ENCODE measurements at regions not wholly inside any gene's neighbourhood (a gene's known extent, or its start where the extent isn't known, plus 50 kb on each side); places are given as distances from the start of the nearest gene placed in this dataset.

DNA sequence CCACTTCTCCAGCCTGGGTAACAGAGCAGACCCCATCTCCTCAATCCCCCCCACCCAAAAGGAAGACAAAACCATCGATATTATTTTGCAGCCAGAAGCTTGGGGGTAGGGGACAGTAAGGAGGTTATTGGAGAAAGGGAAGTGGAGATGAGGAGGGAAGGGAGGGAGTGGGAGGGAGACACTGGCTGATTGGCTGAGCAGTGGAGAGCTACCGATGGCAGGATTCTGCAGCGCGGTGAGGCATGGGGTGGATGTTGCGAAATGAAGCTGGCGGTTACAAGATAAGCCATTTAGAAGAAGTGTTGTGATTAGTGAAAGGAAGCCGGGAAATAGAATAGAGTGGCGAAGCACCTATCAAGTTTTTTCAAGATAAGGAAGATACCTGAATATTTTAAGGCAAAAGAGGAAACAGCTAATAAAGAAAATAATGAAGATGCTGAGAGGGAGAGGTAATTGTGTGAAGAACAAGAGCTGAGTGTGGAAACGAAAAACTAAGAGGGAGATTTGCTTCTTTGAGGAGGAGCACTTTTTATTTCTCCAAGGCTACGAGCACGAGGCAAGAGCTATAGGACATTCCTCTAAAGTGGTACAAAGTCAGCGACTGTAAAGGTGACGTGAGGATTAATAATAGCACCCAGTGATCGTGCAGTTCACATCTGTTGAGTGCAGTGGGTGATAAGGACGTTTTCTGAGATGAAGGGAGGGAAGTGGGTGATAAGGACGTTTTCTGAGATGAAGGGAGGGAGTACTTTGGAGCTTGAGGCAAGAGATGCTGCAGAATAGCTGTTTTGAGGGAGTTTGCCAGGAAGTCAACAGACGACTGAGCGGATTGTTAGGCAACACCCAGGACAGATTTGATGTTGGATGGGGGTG is 103.2 kb upstream of the KIF26B start (continued):
- TF ChIP-seq SMARCA5 (IDR thresholded peaks at IDR 0.05) (peak; percentile 84; the same call in 1 of the 2 replicates), ZNF140 (CRISPR knock-in tag; IDR thresholded peaks at IDR 0.05) (no peak), MTA1 (IDR thresholded peaks at IDR 0.05; ENCODE audit: borderline replicate concordance) (peak; percentile 86), RERE (CRISPR knock-in tag; IDR thresholded peaks at IDR 0.05; ENCODE audit: borderline replicate concordance) (no peak), ZNF134 (CRISPR knock-in tag; conservative IDR thresholded peaks at IDR 0.05) (no peak), SUPT5H (IDR thresholded peaks at IDR 0.05) (no peak), LEF1 (IDR thresholded peaks at IDR 0.05) (peak; percentile 70), ZNF217 (CRISPR knock-in tag; IDR thresholded peaks at IDR 0.05) (no peak), ESRRB (CRISPR knock-in tag; IDR thresholded peaks at IDR 0.05; ENCODE audit: borderline replicate concordance) (no peak), DDX20 (tag; IDR thresholded peaks at IDR 0.05; ENCODE audit: low read depth) (no peak), ZBTB17 (CRISPR knock-in tag; IDR thresholded peaks at IDR 0.05) (peak; percentile 77; the same call in 1 of the 2 replicates), ZBTB5 (IDR thresholded peaks at IDR 0.05) (peak; percentile 77), XRCC3 (IDR thresholded peaks at IDR 0.05) (no peak), CC2D1A (IDR thresholded peaks at IDR 0.05) (peak; percentile 93)
- TF ChIP-seq, protein P1, sequence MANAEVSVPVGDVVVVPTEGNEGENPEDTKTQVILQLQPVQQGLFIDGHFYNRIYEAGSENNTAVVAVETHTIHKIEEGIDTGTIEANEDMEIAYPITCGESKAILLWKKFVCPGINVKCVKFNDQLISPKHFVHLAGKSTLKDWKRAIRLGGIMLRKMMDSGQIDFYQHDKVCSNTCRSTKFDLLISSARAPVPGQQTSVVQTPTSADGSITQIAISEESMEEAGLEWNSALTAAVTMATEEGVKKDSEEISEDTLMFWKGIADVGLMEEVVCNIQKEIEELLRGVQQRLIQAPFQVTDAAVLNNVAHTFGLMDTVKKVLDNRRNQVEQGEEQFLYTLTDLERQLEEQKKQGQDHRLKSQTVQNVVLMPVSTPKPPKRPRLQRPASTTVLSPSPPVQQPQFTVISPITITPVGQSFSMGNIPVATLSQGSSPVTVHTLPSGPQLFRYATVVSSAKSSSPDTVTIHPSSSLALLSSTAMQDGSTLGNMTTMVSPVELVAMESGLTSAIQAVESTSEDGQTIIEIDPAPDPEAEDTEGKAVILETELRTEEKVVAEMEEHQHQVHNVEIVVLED (CRISPR knock-in tag; IDR thresholded peaks at IDR 0.05): 0 out of 2 replicates have a peak, but pooled peaks have one; percentile 6
- TF ChIP-seq, protein P2, sequence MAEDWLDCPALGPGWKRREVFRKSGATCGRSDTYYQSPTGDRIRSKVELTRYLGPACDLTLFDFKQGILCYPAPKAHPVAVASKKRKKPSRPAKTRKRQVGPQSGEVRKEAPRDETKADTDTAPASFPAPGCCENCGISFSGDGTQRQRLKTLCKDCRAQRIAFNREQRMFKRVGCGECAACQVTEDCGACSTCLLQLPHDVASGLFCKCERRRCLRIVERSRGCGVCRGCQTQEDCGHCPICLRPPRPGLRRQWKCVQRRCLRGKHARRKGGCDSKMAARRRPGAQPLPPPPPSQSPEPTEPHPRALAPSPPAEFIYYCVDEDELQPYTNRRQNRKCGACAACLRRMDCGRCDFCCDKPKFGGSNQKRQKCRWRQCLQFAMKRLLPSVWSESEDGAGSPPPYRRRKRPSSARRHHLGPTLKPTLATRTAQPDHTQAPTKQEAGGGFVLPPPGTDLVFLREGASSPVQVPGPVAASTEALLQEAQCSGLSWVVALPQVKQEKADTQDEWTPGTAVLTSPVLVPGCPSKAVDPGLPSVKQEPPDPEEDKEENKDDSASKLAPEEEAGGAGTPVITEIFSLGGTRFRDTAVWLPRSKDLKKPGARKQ (CRISPR knock-in tag; IDR thresholded peaks at IDR 0.05): no peak

All from K562 (cell line).